GM23338 (cell line): ENCODE measurements at regions not wholly inside any gene's neighbourhood (a gene's known extent, or its start where the extent isn't known, plus 50 kb on each side); places are given as distances from the start of the nearest gene placed in this dataset.

Experiments
- CREB1 ChIP-seq: fragments of 250-450 bp; sonication (Bioruptor Pico); IDR thresholded peaks from 2 replicates; pipeline ENCODE4 v1.5.0; 2020; ENCODE audit warnings: low read depth, mild to moderate bottlenecking, moderate library complexity
- CTCF ChIP-seq, 2 experiments: fragments of 200-600 bp in 1 of 2; sonication (generic) in 1 of 2; conservative IDR thresholded peaks; 2 replicates each; pipeline versions ENCODE4 v1.5.1 to v1.6.1; 2016 to 2017; ENCODE audit warnings: antibody characterized with exemption in 2 of 2, low read depth in 2 of 2, mild to moderate bottlenecking in 2 of 2, moderate library complexity in 1 of 2
- EZH2 ChIP-seq: fragments of 200-600 bp; sonication (generic); IDR thresholded peaks from one replicate; pipeline ENCODE4 v1.8.0; 2017; ENCODE audit warnings: antibody characterized with exemption, mild to moderate bottlenecking, low read depth; ENCODE audit not compliant: unreplicated experiment
- JUNB ChIP-seq: IDR thresholded peaks from one replicate; pipeline ENCODE4 v1.6.1; 2016; ENCODE audit warnings: antibody characterized with exemption; ENCODE audit not compliant: unreplicated experiment
- POLR2AphosphoS5 ChIP-seq: IDR thresholded peaks from 2 replicates; pipeline ENCODE4 v1.6.1; 2016; ENCODE audit warnings: antibody characterized with exemption, low read depth
- REST ChIP-seq: IDR thresholded peaks from one replicate; pipeline ENCODE4 v1.6.1; 2018; ENCODE audit warnings: antibody characterized with exemption; ENCODE audit not compliant: unreplicated experiment
- ZNF462 ChIP-seq: fragments of 250-450 bp; sonication (Bioruptor Pico); IDR thresholded peaks from 2 replicates; pipeline ENCODE4 v1.5.0; 2020; ENCODE audit warnings: mild to moderate bottlenecking, moderate library complexity

GRCh38 chr14:34043627-34044372 lies 92.9 kb upstream of the EGLN3 start (continued):
- TF ChIP-seq ZNF462 (CRISPR knock-in tag) (no peak), CTCF (conservative IDR thresholded peaks at IDR 0.05; ENCODE audit: low read depth in 2 of 2) (no peak), EZH2 (no peak), REST (no peak), CREB1 (no peak), POLR2AphosphoS5 (no peak), JUNB (no peak)
